HG03064 (cell line): ENCODE measurements at regions not wholly inside any gene's neighbourhood (a gene's known extent, or its start where the extent isn't known, plus 50 kb on each side); places are given as distances from the start of the nearest gene placed in this dataset.
"Not testable (repeated sequence)": the region's sequence is repeated elsewhere in the genome, so short reads cannot be mapped to it uniquely, and the experiment has no call there.

ENCODE experiments used
- ATAC-seq: cut with Tn5 transposase; IDR thresholded peaks from one replicate; pipeline ENCODE4 v1.9.1; 2021; ENCODE audit warnings: low read depth; ENCODE audit not compliant: unreplicated experiment

DNA sequence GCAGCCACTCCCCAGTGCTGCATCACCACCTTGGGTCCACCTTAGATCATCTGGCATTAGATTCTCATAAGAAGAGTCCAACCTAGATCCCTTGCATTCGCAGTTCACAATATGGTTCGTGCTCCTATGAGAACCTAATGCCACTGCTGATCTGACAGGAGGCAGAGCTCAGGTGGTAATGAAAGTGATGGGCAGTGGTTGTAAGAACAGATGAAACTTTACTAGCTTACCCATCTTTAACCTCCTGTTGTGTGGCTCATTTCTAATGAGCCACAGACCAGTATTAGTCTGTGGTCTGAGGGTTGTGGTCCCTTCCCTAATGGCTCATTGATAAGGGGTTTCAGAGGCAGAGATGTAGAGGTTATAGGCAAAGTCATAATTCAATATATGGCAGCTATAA lies 615.9 kb upstream of the MIS18BP1 start:
- no peak for ATAC-seq

DNA sequence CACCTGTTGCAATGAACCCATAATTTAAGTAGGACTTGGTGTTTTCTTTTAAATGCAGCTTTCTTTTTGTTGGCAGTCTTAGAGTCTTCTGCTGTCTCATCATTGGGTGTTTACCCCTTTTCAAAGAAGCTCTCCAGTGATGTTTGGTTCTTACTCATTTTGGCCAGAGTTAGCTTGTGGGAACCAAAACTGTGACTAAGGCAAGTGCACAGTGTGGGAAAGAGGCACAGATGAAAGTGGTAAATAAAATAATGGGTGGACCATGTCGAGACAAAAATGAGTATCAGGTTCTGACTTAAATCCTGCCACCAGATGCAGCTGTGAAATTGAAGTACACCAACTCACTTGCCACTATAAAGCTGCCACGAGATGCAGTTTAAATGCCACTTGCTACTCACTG lies 615.4 kb upstream of the MIS18BP1 start:
- ATAC-seq, result no peak

DNA sequence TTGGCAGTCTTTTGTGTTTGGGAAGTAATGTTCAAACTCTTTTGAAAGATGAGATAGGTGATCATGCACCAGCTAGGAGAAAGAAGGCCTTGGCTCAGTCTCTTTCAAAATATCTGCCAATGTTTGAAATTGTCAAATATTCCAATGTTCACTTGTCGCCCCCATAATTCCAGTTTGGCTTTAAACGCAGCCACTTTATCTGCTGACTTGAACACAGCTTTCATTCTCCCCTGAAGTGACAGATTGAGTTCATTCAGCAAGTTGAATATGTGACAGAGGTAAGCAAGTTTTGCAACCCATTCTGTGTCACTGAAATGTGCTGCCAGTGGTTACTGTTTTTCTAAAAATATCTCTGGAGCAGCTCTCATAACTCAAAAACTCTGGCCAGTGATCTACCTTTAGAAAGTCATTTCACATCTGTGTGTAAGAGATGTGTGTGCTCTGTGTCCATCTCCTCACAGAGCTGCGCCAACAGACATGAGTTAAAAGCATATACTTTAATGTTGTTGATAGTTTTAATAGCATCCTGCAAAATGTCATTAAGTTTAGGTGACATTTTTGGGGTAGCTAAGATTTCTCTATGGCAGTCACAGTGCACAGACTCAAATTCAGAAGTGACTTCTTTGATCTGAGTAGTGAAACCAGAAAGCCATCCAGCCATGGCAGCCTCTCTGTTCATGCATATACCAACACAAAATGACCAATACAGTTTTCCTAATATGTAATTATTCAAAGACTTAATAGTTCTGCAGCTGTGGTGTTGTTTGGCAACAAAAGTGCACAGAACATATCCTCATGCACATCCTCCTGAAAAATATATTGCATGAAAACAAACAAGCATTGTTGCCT lies 614.3 kb upstream of the MIS18BP1 start:
- peak; percentile 55 for ATAC-seq

DNA sequence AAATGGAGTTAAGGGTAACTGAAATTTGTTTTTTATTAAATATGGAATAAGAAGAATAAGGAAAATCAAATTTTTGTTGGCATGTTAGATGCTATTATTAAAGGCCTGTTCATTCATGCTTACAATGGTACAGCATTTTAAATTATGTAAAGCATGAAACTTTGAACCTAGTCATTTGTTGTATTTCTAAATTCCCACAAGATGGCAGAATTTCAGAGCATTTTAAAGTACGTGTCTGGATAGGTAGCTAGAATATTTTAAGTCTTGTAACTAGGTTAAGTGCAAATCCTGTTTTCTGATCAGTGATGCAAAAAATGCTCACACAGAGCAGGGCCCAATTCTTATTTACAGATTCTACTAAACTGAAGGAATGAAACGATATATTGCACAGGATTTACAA lies 585.6 kb upstream of the MIS18BP1 start:
- ATAC-seq, result no peak

DNA sequence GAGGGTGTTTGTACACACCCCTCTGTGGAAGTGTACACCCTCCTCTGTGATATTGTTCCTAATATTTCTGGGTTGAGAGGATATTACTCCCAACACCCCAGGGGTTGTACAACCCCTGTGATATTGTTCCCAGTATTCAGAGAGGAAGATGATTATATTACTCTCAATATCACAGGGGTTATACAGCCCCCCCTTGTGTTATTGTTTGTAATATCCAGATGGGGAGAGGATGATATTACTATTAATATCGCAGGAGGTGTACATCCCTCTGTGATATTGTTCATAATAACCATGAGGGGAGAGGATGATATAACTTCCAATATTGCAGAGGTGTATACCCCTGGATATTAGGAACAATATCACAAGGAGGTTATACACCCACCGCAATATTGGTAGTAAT lies 566.1 kb upstream of the MIS18BP1 start:
- ATAC-seq, result no peak

DNA sequence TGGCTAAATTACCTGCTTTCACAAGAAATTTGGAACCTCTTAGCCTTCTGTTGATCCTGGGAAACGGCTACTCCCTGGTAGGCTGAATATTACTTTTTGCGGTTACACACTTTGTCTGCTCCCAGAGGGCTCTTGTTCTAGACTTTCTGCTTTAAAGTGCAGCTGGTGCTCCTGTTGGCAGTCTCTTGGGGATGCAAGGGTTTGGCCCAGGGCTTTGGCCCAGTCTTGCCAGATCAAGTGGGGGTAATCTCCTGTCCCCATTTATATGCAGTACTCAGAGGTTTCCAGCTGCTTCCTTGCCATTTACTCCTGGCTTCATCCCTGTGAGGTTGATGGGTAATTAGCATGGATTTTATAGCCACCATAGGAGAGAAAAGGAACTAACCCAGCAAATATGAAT lies 558.2 kb upstream of the MIS18BP1 start:
- no peak for ATAC-seq

GRCh38 chr14:45810152-45810872 lies 557.3 kb upstream of the MIS18BP1 start:
- ATAC-seq, result no peak

DNA sequence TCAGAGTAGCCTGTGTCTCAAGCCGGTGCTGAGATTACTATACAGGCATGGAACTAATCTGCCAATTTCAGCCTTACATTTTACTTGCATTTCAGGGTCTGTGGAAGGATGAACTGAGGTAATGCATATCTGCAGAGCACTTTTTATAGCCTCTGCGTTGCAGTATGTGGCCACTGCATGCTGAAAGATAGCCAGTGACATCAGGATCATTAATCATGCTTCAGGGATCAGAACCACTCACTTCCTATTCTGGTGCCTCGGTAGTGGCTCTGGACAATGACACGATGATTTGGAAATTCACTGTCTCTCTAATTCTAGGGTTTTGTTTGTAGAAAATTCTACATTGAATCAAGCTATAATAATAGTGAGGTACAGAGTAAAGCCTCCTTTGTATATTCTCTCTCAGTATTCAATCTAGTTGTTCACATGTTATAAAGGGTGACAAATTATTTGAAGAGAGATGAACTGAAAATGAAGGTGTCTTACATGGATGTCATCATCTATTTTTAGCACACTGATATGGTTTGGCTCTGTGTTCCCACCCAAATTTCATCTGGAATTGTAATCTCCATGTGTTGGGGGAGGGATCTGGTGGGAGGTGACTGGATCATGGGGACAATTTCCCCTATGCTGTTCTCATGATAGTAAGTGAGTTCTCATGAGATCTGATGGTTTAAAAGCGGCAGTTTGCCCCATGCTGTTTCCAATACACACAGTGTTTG lies 554.3 kb upstream of the MIS18BP1 start:
- ATAC-seq, result no peak

DNA sequence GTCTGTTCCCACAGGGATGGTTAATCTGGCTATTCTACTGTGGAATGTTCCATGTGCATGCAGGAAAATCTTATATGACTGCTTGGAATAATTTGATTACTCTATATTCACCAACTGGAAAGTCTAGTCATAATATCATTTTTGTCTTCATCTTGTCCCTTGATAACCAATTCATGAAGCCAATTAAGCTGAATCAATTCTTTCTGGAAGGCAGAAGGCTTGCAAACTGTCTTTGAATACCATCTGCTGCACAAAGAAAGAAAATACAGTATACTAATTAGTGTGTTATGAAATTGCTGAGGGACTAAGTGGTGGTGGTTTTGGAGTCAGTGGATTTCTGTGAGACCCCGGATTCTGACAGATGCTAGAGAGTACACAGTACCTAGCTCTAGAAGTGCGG lies 546.5 kb upstream of the MIS18BP1 start:
- ATAC-seq, result no peak

- no peak for ATAC-seq
These were observed 545.7 kb upstream of the MIS18BP1 start for GRCh38 chr14:45798659-45799058.

- not testable (repeated sequence) for ATAC-seq
These were observed 543.0 kb upstream of the MIS18BP1 start for GRCh38 chr14:45796006-45796405.

GRCh38 chr14:45793081-45793480 lies 540.1 kb upstream of the MIS18BP1 start:
- ATAC-seq, result no peak

GRCh38 chr14:45790293-45790692 lies 537.3 kb upstream of the MIS18BP1 start:
- ATAC-seq, result no peak

DNA sequence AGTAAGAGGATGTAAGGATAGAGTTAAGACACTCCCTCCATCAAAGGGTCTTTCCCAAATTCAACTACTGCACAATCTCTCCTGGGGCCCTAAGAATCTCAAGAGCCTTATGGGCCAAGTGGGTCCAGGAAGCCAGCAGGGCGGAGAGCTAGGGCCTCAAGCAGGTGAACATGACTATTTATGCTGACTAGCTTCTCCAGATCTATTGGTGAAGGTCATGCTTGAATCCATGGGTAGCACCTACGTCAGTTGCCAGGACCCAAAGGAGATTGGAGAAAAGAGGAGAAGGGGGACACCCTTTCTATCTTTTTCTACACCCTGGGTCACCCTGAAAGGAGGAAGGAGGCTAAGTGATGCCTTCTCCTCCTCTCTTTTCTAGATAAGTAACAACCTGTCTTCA lies 534.2 kb upstream of the MIS18BP1 start:
- ATAC-seq, result no peak

DNA sequence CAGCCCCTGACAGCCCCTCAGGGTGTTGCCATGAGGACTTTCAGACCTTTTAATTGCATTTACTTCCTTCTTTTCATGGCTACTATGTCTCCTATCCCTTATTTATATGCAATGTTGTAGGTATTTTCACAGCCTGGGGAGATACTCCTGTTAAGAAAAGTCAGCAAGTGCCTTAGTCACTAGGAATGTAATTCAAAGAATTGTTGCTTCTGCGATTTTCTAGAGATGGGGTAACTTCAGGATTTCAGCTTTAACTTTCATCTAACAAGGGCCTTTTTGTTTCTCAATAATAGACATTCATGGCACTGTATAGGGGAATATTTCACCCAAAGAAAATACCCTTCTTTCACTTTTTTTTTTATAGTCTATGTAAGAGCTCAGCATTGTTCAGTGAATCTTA lies 533.3 kb upstream of the MIS18BP1 start:
- no peak for ATAC-seq

GRCh38 chr14:45785240-45785639 lies 532.2 kb upstream of the MIS18BP1 start:
- ATAC-seq, result no peak

DNA sequence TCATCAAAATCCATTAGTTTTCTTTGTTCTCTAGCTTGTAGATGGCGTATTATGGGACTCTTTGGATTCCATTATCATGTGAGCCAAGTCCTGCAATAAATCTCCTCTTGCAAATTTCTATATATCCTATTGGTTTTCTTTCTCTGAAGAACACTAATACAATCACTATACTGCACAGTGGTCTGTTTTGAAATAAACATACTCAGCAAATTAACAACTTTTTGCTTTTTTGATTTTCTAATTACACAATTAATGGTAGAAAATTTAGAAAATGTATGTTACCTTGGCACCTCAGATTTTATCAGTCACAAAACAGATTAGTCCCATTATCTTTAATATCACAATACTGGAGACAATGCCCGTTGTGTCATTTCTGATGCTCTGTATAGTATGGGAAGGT lies 513.2 kb upstream of the MIS18BP1 start:
- no peak for ATAC-seq

DNA sequence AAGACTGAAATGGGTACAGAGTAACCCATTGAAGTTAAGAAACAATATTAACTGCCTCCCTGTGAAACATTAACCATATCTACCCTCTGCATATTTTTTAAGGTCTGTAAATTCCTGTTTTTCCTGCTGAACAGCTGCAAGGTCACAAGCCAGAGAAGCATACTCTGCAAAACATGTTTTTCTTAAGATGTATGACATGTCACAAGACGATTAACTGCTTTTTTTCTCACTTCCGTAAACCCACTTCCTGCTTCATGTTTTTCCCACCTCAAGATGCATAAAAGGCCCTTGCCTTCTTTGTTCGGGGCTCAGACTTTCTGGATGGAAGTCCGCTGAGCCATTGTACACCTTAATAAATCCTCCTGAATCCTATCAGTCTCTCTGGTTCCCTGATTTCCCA lies 504.7 kb upstream of the MIS18BP1 start:
- no peak for ATAC-seq

DNA sequence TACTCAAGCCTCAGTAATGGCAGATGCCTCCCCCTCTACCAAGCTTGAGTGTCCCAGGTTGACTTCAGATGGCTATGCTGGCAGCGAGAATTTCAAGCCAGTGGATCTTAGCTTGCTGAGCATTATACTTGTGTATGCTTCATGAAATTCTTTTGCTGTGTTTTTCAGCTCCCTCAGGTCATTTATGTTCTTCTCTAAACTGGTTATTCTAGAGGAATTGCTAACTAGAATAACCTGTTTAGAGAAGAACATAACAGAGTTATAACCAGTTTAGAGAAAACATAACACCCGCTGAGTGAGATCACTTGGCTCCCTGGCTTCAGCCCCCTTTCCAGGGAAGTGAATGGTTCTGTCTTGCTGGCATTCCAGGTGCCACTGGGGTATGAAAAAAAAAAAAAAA lies 503.4 kb upstream of the MIS18BP1 start:
- ATAC-seq, result not testable (repeated sequence)

GRCh38 chr14:45743884-45744283 lies 490.9 kb upstream of the MIS18BP1 start:
- ATAC-seq, result no peak

DNA sequence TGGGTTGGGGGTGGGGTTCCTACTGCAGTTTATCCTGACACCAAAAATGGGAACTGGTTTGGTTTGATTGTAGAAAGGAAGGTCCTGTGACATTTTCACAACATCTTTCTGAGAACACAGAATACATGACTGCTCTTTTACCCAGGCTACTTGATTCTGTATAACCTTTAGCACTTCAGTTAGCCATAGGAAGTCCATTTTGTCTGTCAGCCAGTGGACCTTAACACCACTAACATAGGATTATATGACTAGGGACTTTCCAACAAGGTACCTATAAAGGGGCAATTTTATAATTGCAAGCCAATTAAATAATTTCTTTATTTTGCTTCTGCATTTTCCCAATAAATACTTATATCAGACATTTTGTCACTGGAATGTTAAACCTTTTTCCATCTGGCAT lies 489.2 kb upstream of the MIS18BP1 start:
- ATAC-seq, result no peak
